HG03066 (cell line): ENCODE measurements at regions not wholly inside any gene's neighbourhood (a gene's known extent, or its start where the extent isn't known, plus 50 kb on each side); places are given as distances from the start of the nearest gene placed in this dataset.

Experiments
- ATAC-seq: cut with Tn5 transposase; IDR thresholded peaks from one replicate; pipeline ENCODE4 v1.9.1; 2021; ENCODE audit warnings: low read depth; ENCODE audit not compliant: unreplicated experiment

- no peak for ATAC-seq
These were observed 120.8 kb downstream of the ZNF518B start for GRCh38 chr4:10336471-10336870.

GRCh38 chr4:10335050-10335449 lies 122.2 kb downstream of the ZNF518B start:
- no peak for ATAC-seq

- no peak for ATAC-seq
These were observed 122.7 kb downstream of the ZNF518B start for GRCh38 chr4:10334506-10335028.

GRCh38 chr4:10333942-10334341 lies 123.3 kb downstream of the ZNF518B start:
- ATAC-seq, result no peak

DNA sequence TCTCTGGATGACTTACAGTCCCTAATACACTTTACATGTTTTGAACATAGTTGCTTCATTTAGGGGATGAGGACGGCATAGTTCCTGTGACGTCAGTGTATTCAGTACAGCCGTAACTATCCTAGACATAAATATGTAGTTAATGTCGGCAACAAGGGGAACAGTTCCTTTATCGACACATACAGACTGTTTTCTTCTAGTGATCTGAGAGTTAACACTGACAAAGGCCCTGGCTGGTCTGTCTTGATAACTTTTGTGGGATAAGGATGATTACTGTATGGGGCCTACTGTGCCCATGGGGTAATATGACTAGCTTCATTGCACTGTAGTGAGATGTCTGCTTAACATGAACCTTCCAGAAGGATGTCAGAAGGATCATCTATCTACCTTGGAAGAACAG lies 131.2 kb downstream of the ZNF518B start:
- ATAC-seq, result no peak

- ATAC-seq, result no peak
These were observed 135.3 kb downstream of the ZNF518B start for GRCh38 chr4:10321931-10322330.

DNA sequence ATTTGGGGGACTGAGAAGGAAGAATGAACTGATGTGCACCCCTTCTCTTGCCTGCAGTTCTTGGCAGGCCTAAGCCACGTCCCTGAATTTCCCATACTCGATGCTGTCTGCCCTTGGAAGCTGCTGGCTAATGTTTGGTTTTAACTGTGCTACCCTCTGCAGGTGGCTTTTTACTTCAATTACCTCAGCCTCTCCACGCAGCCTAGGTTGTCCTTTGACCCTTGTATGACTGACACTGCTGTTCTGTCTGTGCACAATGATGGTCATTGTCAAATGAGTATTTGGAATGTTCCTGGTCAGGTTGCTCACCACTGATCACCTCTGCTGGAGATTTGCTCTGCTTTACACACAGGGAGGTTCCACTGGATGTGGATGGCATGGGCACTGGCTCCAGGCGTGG lies 137.1 kb downstream of the ZNF518B start:
- ATAC-seq, result no peak

DNA sequence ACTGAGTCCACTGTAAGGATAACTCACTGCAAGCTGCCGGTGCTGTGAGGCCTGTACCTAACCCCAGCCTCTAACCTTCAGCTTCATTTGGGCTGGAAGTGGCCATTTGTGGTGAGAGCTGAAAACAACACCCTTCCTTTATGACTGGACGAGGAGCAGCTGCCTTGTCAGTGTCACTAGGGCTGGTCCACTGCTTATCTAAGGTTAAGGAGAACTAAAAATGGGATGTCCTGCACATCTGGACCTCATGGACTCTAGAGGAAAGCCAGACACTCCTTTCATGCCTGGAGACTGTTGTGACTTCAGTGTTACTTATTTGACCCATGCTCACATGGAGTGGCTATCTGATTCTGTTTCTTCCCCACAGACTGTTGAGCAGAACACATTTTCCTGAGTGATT lies 139.9 kb downstream of the ZNF518B start:
- ATAC-seq, result no peak

DNA sequence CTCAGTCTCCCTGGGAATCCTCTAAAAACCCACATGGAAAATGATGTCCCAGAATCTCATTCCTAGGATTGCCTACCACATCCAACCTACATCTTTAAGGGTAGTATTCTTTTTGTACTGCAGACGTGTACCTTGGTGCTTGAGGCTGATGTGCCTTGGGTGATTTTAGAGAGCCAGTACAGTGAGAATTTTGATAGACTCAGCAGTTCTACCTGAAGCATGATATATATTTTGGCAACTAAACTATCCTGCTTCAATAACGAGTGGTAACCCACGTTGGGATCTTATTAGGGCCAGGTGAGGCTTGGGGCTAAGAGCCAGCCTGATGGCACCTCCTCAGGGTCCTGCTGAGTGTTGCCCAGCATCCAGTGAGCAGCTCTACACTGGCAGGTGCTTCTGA lies 140.4 kb downstream of the ZNF518B start:
- ATAC-seq, result no peak

DNA sequence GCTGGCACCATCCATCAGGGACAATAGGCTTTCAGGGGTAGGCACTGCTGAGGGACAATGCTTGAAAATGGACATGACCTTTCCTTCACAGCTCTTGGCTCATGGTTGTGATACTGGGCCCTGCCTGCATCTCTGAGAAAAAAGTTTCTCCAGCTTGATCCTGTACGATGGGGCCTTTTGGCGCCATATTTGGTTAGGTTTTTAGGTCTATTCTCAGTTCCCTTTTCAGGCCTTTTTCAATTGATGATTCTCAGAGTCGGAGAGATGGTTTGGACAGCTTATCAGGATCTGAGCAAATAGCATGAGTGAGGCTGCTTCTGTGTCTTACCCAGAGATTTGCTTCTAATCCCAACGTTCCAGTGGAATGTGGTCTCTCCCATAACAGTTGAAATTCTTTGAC lies 141.6 kb downstream of the ZNF518B start:
- ATAC-seq, result no peak

DNA sequence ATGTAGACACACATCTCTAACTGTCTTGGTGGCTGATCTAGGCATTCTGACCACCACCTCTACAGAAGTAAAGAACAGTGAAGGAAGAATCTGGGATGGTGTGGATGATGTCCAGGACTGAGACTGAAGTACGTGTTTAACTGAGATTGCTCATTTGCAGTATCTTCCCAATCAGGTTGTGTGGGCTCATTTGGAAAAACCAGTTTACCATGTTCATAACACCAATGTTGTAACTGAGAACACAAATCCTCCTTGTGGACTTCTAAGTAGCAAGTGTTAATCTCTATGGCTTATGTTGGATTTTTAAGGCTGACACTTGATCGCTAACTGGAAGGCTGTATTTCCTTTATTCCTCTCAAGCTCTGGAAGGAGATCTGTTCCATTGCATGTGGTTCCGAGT lies 144.7 kb downstream of the ZNF518B start:
- no peak for ATAC-seq

DNA sequence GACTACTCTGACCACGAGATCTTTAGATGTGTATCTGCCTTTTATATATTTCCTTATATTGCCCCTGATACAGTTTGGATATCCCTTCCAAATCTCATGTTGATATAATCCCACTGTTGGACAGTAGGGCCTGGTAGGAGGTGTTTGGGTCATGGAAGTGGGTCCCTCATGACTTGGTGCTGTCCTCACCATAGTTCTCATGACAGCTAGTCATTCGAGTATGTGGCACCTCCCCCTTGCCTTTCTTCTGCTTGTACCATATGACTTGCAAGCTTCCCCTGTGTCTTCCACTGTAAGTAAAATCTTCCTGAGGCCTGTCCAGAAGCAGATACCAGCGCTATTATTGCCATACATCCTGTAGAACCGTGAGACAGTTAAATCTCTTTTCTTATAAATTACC lies 145.3 kb downstream of the ZNF518B start:
- ATAC-seq, result no peak

GRCh38 chr4:10305816-10306215 lies 151.4 kb downstream of the ZNF518B start:
- ATAC-seq, result no peak

DNA sequence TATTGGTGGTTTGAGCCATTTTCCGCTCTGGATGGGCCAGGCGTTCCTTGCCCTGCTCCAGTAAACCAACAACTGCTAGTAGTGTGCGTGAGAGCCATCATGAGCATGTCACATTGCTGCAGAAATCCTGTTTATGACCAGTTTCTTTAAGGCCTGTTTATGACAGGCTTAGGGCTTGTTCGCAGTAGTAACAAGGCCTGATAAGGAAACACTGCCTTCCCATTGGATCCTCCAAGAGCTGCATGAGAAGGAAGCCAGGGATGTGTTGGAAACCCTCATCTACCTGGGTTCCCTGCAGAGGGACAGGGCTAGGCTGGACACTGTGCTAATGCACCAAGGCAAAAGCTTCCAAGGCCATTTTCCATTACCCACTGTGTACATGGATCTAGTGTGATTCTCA lies 153.9 kb downstream of the ZNF518B start:
- ATAC-seq, result no peak

DNA sequence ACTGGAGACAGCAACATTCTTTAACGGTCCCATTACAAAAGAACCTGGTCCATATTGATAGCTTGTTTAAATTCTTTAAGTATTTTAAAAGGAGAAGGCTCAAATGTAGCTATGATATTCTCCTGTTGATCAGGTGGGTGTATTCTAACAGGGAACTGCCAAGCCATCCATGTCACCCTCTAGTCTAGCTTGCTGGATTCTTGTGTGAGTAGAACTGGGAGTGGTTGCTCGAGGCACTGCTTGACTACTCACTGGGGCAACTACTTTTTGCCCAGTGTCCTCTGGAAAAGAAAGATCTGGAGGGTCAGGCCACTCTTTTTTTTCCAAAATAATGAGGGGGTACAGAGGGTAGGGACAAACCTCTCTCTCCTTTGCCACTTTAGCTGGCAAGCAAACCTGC lies 155.1 kb downstream of the ZNF518B start:
- no peak for ATAC-seq

GRCh38 chr4:10299601-10300000 lies 157.6 kb downstream of the ZNF518B start:
- no peak for ATAC-seq

DNA sequence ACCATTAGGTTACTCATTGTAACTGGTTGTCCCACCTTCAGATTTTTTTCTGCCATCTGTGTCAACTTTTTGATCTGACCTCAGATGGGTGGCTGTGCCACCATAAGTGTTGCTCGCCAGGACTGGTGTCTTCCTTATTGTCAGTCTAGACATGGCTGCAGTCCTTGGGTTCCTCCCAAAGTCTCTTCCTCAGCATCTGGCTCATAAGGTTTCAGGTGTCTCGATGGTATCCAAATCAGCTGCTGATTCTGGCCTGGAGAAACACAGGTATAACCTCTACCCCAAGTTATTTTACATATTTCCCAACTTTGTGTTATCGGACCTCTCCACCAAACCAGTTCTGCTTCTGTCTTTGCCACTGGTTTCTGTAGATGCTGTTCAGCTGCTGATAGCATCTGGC lies 158.5 kb downstream of the ZNF518B start:
- no peak for ATAC-seq

DNA sequence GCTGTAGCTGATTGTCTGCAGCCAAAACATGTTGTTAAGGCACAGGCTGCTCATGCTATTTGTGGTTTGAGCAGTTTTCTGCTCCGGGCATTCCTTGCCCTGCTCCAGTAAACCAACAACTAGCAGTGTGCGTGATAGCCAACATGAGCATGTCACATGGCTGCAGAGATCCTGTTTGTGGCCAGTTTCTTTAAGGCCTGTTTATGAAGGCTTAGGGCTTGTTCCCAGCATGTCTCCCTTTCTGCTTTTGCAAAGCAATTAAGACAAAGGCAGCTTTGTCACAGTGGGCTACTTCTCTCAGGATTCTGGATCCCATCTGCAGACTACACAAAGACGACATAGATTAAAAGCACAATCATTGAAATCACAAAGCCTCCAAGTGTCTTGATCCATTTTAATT lies 160.5 kb downstream of the ZNF518B start:
- ATAC-seq, result no peak

DNA sequence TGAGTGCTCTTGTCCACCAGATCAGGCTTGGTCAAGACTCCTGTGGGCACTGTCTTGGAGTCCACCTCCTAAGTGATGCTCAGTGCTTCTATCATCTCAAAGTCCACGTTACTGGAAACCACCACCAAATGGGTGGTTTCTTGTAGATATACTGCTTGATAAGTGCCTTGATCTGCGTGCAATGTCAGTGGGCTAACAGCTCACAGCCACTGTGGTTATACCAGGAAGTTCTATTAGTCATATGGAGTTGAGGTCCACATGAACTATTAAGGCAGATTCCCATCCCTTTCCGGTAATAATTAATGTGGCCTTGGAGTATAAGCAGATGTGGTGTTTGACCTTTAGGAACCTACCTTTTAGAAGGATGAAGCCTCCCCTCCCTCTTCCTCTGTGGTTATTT lies 161.9 kb downstream of the ZNF518B start:
- no peak for ATAC-seq

- ATAC-seq, result no peak
These were observed 167.7 kb downstream of the ZNF518B start for GRCh38 chr4:10289538-10289906.

- ATAC-seq, result no peak
These were observed 168.2 kb downstream of the ZNF518B start for GRCh38 chr4:10288830-10289537.

- no peak for ATAC-seq
These were observed 168.4 kb upstream of the WDR1 start for GRCh38 chr4:10285028-10285427.

- ATAC-seq, result no peak
These were observed 167.2 kb upstream of the WDR1 start for GRCh38 chr4:10283761-10284160.
